NCI-H1105 (cell line): ENCODE measurements at regions not wholly inside any gene's neighbourhood (a gene's known extent, or its start where the extent isn't known, plus 50 kb on each side); places are given as distances from the start of the nearest gene placed in this dataset.

ENCODE experiments used
- DNase-seq: peaks from one replicate; lab custom pipeline; 2025; lab: John Stamatoyannopoulos, UW

GRCh38 chr1:68293122-68293521 is 60.8 kb upstream of the WLS start:
- no peak for DNase-seq

DNA sequence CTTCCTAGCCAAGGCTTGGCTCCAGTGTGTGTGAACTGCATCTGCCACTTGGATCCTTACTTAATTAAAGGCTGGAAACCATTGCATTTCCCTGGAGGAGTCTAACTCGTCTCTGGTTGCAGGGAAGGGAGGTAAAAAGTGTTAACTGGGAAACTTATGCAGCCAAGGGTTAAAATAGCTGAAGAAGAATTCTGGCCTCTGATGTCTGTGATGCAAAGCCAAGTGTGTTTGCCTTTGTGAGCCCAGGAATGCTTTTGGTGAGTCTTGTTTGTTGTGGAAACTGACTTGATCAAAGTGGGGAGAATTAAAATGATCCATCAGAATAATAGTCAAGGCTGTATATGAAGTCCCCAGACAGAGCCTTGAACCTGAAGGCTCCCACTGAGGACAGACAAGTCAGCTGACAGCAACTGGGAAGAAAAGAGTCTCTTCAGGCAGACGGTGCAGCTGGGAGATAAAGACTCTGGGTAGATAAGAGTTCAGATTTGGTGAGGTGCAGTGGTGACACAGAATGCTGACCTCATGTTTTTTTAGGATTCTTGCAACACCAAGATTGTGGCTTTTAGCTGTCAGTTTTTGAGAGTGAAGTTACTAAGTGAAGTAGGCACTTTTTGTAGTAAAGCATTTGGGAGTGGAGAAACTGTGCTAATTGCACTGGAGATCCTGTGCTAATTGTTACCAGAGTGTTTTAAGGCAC is 59.5 kb upstream of the WLS start:
- DNase-seq, result no peak

GRCh38 chr1:68287241-68287640 is 54.9 kb upstream of the WLS start:
- no peak for DNase-seq

DNA sequence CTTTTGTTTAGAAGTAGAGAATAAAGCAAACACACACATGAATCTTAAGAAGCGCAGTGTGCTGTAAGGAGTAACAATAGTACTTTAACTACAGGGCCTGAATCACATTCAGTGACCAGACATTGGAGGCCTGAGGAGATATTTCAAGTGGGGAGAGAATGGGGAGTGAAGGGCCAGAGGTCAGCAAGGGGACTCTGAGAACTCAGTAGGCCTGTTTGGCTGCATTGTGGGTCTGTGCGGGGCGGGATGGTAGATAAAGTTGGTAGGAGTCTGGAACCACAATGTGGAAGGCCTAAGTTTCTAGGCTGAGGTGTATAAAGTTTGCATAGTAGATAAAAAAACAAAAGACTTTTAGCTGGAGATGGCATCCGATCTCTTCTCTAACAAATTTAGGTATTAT is 52.7 kb upstream of the WLS start:
- no peak for DNase-seq

DNA sequence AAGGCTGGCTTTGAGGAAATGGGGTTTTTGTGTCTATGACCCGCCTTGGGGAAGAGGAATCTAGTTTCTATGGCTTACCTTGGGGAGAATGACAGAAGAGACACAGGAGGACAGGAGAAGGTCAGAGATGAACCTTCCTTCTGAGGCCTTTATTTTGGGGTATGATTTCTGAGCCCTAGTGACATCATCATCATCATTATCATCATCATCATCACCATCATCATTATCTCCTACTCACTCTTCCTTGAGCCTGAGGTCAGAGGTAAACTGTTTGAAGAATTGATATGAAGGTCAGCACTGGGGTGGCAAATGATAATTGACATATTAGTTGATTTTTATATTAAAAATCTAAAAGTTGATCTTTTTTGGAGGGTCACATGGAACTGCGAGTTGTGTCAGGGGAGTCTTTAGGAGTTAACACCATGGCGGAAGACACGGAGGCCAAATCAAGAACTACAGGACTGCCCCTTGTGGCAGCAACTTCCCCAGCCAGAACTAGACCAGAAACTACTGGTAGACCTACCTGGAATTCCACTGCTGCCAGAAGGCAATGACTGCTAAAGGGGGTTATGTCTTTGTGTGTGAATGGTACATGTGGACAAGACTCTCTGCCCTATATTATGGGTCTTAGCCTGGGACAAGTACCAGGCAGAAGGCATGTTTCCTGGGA is 49.8 kb upstream of the WLS start:
- no peak for DNase-seq
